GM21825 (cell line): ENCODE measurements at regions not wholly inside any gene's neighbourhood (a gene's known extent, or its start where the extent isn't known, plus 50 kb on each side); places are given as distances from the start of the nearest gene placed in this dataset.

Experiments used
- ATAC-seq: cut with Tn5 transposase; IDR thresholded peaks from one replicate; pipeline ENCODE4 v1.9.1; 2021; ENCODE audit warnings: mild to moderate bottlenecking, moderate library complexity; ENCODE audit not compliant: unreplicated experiment

- no peak for ATAC-seq
Measured at GRCh38 chr14:36465178-36465577, 54.9 kb downstream of the NKX2-1 start.

GRCh38 chr14:36462890-36463289 is 57.1 kb downstream of the NKX2-1 start:
- no peak for ATAC-seq

- ATAC-seq = no peak
Measured at GRCh38 chr14:36455241-36455627, 64.8 kb downstream of the NKX2-1 start.

- no peak for ATAC-seq
Measured at GRCh38 chr14:36454599-36455240, 65.3 kb downstream of the NKX2-1 start.

- ATAC-seq = no peak
Measured at GRCh38 chr14:36452860-36453259, 67.2 kb downstream of the NKX2-1 start.

- ATAC-seq = no peak
Measured at GRCh38 chr14:36451310-36452065, 68.5 kb downstream of the NKX2-1 start.

- ATAC-seq = no peak
Measured at GRCh38 chr14:36450550-36450949, 69.5 kb downstream of the NKX2-1 start.

- ATAC-seq = no peak
Measured at GRCh38 chr14:36449903-36450302, 70.1 kb downstream of the NKX2-1 start.

- no peak for ATAC-seq
Measured at GRCh38 chr14:36443374-36443773, 76.7 kb downstream of the NKX2-1 start.

- ATAC-seq = no peak
Measured at GRCh38 chr14:36442824-36443241, 77.2 kb downstream of the NKX2-1 start.

- no peak for ATAC-seq
Measured at GRCh38 chr14:36441283-36441682, 78.7 kb downstream of the NKX2-1 start.

GRCh38 chr14:36439766-36440165 is 80.3 kb downstream of the NKX2-1 start:
- no peak for ATAC-seq

GRCh38 chr14:36438883-36439282 is 81.1 kb downstream of the NKX2-1 start:
- no peak for ATAC-seq

GRCh38 chr14:36430662-36431084 is 89.4 kb downstream of the NKX2-1 start:
- ATAC-seq = no peak

- ATAC-seq = no peak
Measured at GRCh38 chr14:36430169-36430568, 89.9 kb downstream of the NKX2-1 start.

- ATAC-seq = no peak
Measured at GRCh38 chr14:36429692-36430091, 90.3 kb downstream of the NKX2-1 start.

- ATAC-seq = no peak
Measured at GRCh38 chr14:36428350-36428749, 91.7 kb downstream of the NKX2-1 start.

GRCh38 chr14:36426836-36427235 is 93.2 kb downstream of the NKX2-1 start:
- no peak for ATAC-seq

- ATAC-seq = no peak
Measured at GRCh38 chr14:36426113-36426512, 93.9 kb downstream of the NKX2-1 start.

- ATAC-seq = no peak
Measured at GRCh38 chr14:36424478-36425102, 95.4 kb downstream of the NKX2-1 start.

- ATAC-seq = no peak
Measured at GRCh38 chr14:36423430-36423829, 96.6 kb downstream of the NKX2-1 start.

- no peak for ATAC-seq
Measured at GRCh38 chr14:36420149-36420687, 99.8 kb upstream of the MBIP start.
